ENCODE measurements at regions not wholly inside any gene's neighbourhood (a gene's known extent, or its start where the extent isn't known, plus 50 kb on each side); places are given as distances from the start of the nearest gene placed in this dataset.

DNA sequence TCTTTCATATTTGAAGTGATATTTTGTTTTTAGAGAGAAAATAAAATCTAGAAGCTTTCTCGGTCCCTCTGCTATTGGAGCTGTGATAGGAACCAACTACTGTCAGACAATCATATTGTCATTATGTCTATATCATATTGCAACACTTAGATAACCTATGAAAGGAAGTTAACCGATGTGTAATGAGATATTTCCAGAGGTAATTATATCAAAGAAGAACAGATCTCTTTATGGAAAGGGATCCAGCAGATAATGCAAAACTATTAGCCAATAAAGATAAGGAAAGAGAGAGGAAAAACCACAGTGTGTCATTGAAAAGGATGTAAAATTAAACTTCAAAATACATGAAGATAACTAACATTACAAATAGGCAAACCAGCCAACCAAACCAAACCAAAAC is 529.1 kb upstream of the CCDC54 start:
- TF ChIP-seq, protein P1, sequence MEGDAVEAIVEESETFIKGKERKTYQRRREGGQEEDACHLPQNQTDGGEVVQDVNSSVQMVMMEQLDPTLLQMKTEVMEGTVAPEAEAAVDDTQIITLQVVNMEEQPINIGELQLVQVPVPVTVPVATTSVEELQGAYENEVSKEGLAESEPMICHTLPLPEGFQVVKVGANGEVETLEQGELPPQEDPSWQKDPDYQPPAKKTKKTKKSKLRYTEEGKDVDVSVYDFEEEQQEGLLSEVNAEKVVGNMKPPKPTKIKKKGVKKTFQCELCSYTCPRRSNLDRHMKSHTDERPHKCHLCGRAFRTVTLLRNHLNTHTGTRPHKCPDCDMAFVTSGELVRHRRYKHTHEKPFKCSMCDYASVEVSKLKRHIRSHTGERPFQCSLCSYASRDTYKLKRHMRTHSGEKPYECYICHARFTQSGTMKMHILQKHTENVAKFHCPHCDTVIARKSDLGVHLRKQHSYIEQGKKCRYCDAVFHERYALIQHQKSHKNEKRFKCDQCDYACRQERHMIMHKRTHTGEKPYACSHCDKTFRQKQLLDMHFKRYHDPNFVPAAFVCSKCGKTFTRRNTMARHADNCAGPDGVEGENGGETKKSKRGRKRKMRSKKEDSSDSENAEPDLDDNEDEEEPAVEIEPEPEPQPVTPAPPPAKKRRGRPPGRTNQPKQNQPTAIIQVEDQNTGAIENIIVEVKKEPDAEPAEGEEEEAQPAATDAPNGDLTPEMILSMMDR (IDR thresholded peaks at IDR 0.05) = no peak
- TF ChIP-seq POLR2A (IDR thresholded peaks at IDR 0.05) = no peak
